SIG-M5 (cell line): ENCODE measurements at regions not wholly inside any gene's neighbourhood (a gene's known extent, or its start where the extent isn't known, plus 50 kb on each side); places are given as distances from the start of the nearest gene placed in this dataset.
A peak's percentile ranks its signal among the peaks of the same experiment; 100 is the strongest.
"Not testable (repeated sequence)": the region's sequence is repeated elsewhere in the genome, so short reads cannot be mapped to it uniquely, and the experiment has no call there.

Experiments
- DNase-seq: peaks from one replicate; lab custom pipeline; 2025; lab: John Stamatoyannopoulos, UW

- no peak for DNase-seq
These were observed 674.8 kb downstream of the TMTC2 start for GRCh38 chr12:83361475-83361874.

- DNase-seq = no peak
These were observed 674.4 kb downstream of the TMTC2 start for GRCh38 chr12:83361071-83361470.

GRCh38 chr12:83349907-83350611 is 663.4 kb downstream of the TMTC2 start:
- DNase-seq = no peak

GRCh38 chr12:83346333-83346732 is 659.6 kb downstream of the TMTC2 start:
- no peak for DNase-seq

GRCh38 chr12:83343767-83344166 is 657.1 kb downstream of the TMTC2 start:
- DNase-seq = no peak

GRCh38 chr12:83335748-83336147 is 649.0 kb downstream of the TMTC2 start:
- DNase-seq = no peak

DNA sequence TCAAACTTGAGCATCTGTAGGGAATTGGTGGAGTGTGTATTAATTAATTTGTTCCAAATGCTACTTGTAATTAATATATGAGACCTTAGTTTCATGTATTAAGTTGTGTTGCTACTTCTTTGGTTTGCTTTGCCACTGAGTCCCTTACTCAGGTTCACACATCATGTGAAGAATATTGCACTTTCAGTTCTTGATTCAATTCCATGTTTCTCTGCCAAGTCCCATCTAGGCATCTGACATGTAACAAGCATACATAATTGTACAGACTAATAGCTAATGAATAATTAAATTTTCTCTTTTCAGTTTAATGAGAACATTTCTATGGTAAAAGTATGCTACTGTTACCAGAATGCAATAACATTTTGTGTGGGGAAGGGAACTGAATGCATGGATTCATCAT is 640.0 kb downstream of the TMTC2 start:
- no peak for DNase-seq

DNA sequence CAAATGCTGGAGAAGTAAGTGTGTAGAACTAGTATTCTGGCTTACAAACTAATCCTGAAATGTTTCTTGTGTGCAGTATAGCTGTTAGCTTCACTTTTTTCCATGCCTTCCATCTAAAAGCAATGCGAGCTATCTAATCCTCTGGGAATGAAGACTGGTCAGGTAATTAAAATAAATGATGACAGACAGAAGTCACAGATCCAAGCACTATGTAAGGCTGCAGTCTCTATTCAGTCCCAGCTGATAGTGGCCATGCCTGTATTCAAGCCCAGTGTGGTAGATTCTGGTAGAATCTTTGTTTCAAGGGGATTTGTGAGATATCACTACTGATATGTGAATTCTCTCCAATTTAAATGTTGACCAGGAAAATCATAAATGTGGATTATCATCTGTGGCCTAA is 637.2 kb downstream of the TMTC2 start:
- DNase-seq = no peak

DNA sequence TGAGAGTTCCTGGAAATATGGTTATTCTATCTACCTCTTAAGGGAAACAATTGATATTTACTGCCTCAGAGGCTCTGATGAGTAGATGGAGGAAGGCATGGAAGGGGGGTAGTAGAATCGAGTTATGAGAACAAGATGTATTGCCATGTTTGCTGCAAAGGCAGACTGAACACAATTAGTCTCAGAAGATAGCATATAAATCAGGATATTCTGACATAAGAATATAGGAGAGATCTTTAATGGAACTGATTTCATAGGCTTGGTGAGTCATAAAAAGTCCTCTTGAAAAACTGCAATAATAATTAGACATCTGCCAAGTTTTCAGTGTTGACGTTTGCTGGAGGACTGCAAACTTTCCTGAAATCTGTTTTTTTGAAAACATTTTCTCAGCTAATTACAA is 636.1 kb downstream of the TMTC2 start:
- no peak for DNase-seq

GRCh38 chr12:83321971-83322370 is 635.3 kb downstream of the TMTC2 start:
- DNase-seq = no peak

GRCh38 chr12:83320350-83320749 is 633.6 kb downstream of the TMTC2 start:
- DNase-seq = peak; percentile 65

GRCh38 chr12:83318386-83319098 is 631.8 kb downstream of the TMTC2 start:
- DNase-seq = no peak

- DNase-seq = no peak
These were observed 630.9 kb downstream of the TMTC2 start for GRCh38 chr12:83317595-83317994.

- DNase-seq = no peak
These were observed 627.1 kb downstream of the TMTC2 start for GRCh38 chr12:83313827-83314226.

DNA sequence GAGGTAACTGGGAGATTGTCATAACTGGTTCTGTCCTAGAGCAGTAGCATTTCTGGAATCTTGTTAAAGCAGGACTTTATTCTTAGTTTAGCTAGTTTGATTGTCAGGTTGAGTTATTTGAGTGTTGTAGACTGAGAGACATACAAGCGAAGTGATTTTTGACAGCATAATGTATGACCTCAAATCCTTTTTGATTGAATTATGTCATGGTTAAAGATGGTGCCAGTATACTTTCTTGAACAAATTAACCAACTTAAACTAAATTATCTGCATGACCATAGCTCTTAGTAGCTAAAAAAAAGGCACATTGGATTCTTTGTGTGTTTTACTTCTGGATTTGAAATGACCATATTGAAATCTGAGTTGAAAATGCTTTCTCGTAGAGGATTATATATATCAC is 626.6 kb downstream of the TMTC2 start:
- no peak for DNase-seq

- DNase-seq = no peak
These were observed 590.2 kb downstream of the TMTC2 start for GRCh38 chr12:83276904-83277303.

DNA sequence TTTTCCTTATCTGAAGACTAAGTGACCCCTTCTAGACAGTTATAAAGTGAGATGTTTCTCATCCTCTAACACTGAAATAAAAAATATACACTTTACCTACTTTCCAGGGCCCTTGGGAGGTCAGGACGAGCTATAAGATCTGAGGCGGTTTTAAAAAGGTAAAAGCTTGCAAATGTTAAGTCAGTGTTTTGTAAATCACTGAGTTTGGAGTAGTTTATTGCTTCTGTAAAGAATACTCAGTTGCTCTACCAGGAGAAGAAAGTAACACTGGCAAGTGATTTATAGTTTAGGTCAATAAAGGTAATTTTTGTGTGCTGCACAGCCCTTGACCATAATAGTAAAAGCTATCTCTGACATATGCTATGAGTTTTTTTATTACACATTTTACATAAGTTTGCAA is 584.5 kb downstream of the TMTC2 start:
- DNase-seq = no peak

DNA sequence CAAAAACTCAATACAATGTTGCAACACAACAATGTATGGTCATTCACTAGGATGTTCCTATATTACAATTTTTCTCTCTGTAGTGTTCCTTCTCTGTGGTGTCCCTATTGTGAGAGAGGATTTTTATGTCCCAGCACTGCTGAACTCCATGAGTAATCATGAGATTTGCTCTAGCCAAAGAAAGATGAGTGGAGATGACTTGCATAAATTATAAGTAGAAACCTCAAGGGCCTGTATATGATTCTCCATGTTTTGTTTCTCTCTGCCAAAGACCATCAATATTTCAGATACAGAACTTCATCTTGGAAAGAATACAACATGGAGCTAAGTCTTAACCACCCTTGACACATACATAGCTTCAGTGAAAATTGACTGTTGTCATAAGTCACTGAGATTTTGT is 579.1 kb downstream of the TMTC2 start:
- DNase-seq = no peak

DNA sequence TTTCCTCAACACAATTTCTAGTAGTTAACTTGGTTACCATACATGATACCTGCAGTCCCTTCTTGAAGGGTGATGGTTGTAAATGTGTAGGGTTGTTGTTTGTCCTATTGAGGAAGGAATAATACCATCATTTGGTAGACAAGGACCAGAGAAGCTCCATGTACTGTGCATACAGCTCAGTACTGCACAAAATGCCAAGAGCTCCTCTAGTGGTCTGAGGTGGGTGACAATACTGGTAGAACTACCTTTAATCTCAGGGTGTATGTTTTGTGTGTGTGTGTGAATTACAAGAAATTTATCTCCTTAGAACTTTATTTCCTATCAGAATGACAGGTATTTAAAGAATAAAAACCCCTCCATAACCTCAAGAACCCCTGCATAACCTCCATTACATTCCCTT is 575.3 kb downstream of the TMTC2 start:
- DNase-seq = no peak

GRCh38 chr12:83260126-83260525 is 573.4 kb downstream of the TMTC2 start:
- DNase-seq = not testable (repeated sequence)

DNA sequence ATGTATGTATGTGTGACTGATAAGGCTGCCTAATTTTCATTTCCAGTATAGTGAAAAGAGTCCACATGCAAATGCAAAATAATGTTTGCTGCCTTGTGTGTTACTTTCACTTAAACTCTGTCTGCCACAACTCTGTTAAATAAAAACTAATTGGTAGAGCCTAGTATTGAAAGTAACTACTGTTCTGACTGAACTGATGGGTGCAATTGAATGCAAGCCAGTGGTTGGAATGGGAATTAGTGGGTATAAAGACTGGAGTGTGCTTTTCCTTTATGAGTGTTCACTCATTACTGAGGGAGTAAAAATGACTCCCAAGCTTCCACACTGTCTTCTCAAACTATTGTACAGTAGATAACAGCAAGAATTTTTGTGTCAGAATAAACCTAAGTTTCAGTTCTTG is 571.0 kb downstream of the TMTC2 start:
- no peak for DNase-seq

- DNase-seq = no peak
These were observed 569.9 kb downstream of the TMTC2 start for GRCh38 chr12:83256562-83256961.

- no peak for DNase-seq
These were observed 564.2 kb downstream of the TMTC2 start for GRCh38 chr12:83250866-83251265.

DNA sequence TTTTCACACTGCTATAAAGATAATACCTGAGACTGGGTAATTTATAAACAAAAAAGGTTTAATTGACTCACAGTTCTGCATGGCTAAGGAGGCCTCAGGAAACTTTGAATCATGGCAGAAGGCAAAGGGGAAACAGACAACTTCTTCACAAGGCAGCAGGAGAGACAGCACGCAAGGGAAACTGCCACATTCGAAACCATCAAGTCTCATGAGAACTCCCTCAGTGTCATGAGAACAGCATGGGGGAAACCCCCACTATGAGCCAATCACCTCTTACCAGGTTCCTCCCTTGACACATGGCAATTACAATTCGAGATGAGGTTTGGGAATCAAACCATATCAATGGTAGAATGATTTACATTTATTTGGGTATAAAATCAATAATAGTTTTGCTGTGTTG is 558.5 kb downstream of the TMTC2 start:
- DNase-seq = no peak
